C4-2B (cell line): ENCODE measurements at regions not wholly inside any gene's neighbourhood (a gene's known extent, or its start where the extent isn't known, plus 50 kb on each side); places are given as distances from the start of the nearest gene placed in this dataset.
A peak's percentile ranks its signal among the peaks of the same experiment; 100 is the strongest.

Experiments used
- CTCF ChIP-seq: fragments of 450-650 bp; conservative IDR thresholded peaks from 2 replicates; pipeline ENCODE4 v1.5.1; 2017; ENCODE audit warnings: mild to moderate bottlenecking
- ZFX ChIP-seq: fragments of 450-650 bp; IDR thresholded peaks from 2 replicates; pipeline ENCODE4 v1.6.1; 2017

GRCh38 chr6:90393232-90393884, 96.7 kb upstream of the BACH2 start:
- TF ChIP-seq CTCF (peak; percentile 51), ZFX (no peak)
